Neural progenitor cell (in vitro differentiated cells): ENCODE measurements at regions not wholly inside any gene's neighbourhood (a gene's known extent, or its start where the extent isn't known, plus 50 kb on each side); places are given as distances from the start of the nearest gene placed in this dataset.

Source experiments
- CTCF ChIP-seq: fragments of 200-600 bp; sonication (generic); IDR thresholded peaks from 2 replicates; pipeline ENCODE4 v1.5.1; 2017; ENCODE audit warnings: antibody characterized with exemption, mild to moderate bottlenecking
- EZH2 ChIP-seq: fragments of 200-600 bp; sonication (generic); IDR thresholded peaks from 2 replicates; pipeline ENCODE4 v1.6.1; 2017; ENCODE audit warnings: antibody characterized with exemption, mild to moderate bottlenecking, moderate library complexity
- EZH2phosphoT487 ChIP-seq: fragments of 200-600 bp; sonication (generic); IDR thresholded peaks from 2 replicates; pipeline ENCODE4 v1.6.1; 2017; ENCODE audit warnings: antibody characterized with exemption

- TF ChIP-seq CTCF, result no peak
- TF ChIP-seq EZH2, result no peak
- no peak for TF ChIP-seq EZH2phosphoT487
Observed at GRCh38 chr11:127070808-127071207, 70.2 kb upstream of the KIRREL3 start.
